Dermis microvascular lymphatic vessel endothelial cell (primary cell): ENCODE measurements at regions not wholly inside any gene's neighbourhood (a gene's known extent, or its start where the extent isn't known, plus 50 kb on each side); places are given as distances from the start of the nearest gene placed in this dataset.

Source experiments
- DNase-seq, 2 donors: peaks; one replicate each; pipeline versions ENCODE4 v3.0.0 to v3.0.0-alpha.2; 2010; ENCODE audit warnings: low read depth in 2 of 2

DNA sequence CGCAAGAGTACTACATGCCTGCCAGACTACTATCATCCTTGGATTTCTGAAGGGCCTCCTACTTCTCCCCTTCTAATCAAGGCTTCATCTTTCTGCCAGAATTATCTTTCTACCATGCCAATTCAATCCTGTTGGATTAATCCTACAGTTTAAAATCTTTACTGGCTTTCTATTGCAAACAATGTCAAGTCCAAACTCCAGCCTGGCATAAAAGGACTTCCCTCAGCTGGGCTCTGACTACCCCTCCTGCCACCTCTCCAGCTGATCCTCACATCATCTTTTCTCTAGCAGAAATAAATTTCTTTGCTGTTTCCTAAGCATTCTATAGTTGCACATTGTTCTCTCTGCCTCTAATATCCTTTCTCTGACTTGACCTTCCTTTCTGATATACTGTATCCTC, 119.7 kb upstream of the RAD23B start:
- no peak for DNase-seq

DNA sequence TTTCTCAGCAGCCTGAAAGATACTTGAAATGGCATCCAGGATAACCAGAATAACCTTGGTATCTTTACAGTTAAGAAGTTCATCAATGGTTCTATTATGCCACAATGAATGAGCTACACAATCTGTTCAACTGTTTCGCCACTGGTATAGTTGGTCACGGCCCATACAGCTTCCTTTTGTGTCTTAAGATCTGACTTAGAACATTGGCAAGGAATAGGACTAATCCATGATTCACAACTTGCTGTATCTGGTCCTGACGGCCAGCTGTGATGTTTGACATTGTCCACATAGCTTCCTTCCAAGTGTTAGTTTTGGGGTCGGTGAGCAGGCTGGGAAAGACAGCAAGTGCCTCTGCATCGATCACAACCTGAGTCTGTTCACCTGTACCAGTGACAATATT, 113.3 kb upstream of the RAD23B start:
- no peak for DNase-seq

DNA sequence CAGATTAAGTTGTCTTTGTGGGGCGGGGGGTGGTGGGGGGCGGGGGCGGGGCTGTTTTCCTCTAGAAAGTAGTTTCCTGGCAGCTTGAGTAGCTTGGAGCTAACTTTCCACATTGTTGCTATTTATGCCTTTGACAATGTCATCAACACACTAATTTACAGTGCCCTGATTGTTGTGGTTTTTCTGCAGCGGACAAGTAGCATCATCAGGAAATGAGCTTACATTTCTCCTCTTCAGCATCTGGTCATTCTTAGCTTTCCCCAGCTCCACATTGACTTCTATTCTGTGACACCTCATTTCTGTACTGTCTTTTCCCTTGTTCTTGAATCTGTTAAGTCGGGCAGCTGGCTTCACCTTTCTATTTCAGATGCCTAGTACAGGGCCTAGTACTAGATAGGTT, 112.3 kb upstream of the RAD23B start:
- no peak for DNase-seq

DNA sequence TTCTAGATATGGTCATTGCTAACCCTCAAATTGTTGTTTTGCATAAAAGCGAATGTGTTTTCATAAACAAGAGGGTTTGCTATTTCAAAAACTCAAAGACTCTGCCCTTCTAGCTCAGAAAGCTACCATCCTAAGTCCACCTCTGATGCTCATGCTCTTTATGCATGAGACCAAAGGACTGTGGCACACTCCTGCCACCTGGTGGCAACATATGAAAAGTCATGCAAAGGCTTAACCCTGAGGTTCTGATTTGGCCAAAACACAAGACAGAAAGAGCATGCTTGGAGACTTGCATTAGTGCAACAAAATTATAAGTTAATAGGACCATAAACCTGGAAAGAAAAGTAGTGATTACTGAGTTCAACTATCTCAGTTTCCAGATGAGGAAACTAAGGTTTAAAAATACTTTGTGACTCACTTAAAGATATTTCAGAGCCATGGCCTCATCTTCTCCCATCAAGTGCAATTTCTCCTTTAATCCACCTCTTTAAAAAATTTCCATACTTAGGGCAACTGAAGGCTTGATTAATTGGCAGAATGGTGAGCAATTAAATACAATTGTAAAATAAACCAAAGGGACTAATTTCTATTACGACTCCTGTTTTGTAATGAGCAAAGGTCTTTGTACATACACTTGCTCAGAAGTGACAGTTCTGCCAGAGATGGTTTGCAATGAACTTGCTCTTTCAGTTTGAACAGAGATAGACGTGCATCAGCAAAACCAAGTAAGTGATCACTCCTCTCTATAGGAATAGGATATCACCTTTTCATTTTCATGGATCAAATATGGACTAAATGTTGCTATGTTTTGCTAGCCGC, 110.7 kb upstream of the RAD23B start:
- peak; percentile 54 to 73 for DNase-seq

DNA sequence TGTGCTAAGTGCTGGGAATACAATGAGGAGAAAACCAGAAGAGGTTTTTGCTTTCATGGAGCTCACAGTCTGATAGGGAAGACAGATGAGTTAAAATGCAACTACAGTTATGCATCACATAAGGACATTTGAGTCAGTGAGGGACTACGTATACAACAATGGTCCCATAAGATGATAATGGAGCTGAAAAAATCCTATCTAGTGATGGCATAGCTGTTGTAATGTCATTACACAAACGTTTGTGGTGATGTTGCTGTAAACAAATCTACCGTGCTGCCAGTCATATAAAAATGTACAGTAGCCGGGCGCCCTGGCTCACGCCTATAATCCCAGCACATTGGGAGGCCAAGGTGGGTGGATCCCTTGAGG, 110.1 kb upstream of the RAD23B start:
- DNase-seq = no peak

DNA sequence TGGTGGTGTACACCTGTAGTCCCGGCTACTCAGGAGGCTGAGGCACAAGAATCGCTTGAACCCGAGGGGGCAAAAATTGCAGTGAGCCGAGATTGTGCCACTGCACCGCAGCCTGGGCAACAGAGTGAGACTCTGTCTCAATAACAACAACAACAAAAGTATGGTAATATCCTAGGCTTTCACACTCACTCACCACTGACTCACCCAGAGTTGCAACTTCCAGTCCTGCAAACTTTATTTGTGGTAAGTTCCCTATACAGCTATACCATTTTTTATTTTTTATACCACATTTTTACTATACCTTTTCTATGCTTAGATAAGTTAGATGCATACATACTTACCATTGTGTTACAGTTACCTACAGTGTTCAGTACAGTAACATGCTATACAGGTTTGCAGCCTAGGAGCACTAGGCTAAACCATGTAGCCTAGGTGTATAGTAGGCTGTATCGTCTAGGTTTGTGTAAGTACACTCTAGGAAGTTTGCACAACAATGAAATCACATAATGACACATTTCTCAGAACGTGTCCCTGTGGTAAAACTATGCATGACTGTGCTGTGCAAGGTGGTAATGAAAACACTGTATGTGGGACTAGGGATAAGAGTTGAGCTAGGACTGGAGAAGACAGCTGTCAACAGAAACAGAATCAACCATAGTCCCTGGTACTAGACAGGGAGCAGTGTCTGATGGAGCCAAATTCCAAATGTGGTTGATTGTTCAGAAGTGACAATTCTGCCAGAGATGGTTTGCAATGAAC, 109.5 kb upstream of the RAD23B start:
- DNase-seq = no peak

DNA sequence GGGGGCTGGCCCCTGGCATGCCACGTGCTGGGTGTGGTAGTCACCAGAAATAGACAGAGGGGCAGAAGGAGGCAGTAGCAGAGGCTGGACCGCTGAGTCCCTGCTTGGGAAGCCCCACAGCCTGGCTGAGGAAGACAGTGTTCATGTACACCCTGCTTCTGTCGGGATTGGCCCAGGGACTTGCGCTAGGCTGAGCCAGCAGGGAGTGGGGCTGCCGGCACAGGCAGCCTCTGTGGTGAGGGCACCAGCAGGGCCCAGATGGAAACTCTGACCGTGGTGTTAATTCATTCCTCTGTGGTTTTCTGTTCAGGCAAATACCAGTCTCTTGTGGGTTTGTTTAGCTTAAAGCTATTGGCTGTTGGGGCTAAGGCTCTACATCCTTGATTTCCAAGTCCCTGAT, 108.6 kb upstream of the RAD23B start:
- no peak for DNase-seq

DNA sequence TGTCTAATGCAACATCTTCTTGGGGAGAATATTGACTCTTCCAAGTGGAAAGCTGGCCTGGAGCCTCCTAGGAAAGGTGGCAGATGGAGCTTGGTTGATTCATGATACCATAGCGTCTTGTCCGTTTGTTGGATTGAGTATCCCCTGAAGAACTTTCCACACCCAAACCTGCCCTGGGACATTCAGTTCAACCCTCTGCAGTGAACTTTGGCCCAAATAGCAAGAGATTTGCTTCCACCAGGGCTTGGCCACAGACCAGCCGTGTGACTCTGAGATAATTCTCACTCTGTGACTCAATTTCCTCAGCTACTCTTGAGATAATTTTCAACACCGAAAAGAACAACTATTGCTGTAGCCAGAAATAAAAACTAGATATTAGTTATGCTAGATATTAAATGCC, 108.0 kb upstream of the RAD23B start:
- DNase-seq = no peak

DNA sequence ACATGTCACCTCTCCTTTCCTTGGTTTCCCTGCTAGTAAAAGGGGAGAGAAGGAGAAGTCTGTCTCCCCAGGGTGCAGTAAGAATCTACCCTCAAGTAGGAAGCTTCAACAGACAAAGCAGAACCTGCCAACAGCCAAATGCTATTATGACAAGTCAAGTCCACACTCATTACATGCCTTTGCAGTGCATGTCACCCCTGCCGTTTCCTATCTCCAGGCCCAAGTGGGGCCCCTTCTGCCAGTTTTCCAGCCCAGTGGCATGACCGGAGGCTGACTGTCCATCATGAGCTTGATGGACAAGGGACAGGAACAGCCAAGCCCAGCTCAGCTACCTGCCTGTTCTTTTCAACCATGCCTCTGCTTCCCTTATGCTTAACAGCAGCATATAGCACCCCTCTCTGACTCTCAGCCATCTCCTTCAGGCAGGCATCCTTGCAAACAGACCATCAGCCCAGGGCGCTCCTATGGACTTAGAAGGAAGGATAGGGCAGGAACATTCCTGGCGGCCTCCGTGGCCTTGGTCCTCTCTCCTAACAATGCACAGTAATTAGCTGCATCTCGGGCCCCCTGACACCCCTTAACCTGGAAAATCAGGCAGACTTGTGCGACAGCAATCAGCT, 107.2 kb upstream of the RAD23B start:
- no peak for DNase-seq

DNA sequence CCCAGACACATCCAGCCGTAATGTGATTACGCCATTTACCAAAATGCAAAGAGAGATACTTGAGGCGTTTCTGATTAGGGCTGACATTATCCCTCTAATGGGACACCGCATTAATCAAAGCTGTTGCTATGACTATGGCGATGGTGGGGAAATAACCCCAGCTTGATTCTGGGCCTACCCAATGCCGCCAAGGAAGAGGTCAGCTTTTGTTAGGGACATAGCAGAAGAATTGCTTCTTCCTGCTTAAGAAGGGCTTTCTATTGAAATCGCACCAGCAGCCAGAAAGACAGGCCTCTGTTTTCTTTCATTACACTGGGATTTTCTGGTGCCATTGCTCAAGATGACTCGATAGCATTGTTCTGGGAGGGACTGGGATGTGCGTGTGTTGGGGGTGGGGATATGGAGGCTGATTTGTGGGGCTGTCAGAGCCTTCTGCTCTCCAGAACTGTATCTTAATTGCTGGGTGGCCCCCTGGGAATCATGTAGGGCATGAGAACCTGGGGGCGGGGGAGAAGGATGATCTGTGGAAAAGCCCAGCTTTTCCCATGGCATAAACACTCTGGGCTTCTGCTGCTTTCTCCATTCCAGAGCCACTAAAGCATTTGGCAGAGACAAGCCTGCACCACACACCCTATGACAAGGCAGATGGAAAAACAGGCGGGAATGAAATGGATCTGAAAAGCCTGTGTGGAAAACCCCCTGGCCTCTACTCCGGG, 106.5 kb upstream of the RAD23B start:
- no peak for DNase-seq

DNA sequence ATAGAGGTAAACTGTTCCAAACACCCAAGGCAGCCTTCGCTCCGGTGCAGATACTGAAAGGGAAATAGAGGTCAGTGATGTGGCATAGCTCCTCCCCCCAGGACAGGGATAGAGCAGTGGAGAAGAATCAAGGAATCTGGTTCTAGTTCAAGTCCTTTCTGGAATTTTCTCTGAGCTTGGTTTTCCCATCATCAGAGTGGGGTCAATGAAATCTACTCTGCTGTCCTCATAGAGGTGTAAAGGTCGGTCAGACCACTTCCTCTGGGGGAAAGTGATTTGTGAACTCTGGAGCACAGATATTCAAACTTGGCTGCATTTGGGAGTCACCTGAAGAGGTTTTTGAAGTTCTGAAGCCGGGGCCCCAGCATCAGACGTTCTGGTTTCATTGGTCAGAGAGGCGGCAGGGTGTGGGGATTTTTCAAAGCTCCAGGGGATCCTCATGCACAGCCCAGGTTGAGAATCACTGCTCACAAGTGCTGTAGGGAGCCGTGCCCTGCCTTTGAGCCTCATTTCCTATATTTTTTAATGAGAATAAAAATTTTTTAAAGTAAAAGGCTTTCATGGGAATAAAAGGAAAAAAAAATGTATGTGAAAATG, 105.7 kb upstream of the RAD23B start:
- no peak for DNase-seq

DNA sequence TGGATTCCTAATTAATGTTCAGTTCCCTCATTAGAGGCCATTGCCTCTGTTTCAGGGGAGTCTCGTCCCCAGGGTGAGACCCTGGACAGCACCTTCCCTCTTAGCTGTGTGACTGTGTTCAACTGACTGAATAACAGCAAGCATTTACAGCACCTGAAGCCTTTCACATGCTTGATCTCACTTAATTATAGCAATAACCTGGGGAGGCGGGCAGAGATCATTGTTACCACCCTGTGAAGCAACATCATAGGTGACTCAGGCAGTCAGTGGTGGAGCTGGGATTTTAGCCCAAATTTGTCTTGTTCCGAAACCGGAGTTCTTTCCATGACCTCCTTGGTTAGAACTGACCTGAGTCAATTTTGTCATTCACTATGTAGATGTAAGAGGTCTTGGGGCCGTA, 105.2 kb upstream of the RAD23B start:
- no peak for DNase-seq

DNA sequence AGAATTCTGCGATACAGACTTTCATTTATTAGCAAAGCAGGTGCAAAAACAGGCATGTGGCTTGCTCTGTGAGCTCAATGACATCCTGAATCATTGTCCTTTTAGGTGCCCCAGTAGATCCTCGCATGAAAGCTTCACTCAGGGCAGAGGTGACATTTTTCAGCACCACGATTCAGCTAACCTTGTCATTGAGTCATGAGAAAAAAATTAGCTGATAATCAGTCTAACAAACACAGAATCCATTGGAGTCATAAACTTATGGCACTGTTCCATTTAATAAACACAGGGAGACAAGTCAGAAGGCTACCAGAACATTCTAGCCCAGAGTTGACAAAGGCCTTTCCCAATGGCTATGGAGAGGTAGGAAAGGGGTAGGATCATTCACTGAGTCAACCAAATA, 104.8 kb upstream of the RAD23B start:
- DNase-seq = no peak

DNA sequence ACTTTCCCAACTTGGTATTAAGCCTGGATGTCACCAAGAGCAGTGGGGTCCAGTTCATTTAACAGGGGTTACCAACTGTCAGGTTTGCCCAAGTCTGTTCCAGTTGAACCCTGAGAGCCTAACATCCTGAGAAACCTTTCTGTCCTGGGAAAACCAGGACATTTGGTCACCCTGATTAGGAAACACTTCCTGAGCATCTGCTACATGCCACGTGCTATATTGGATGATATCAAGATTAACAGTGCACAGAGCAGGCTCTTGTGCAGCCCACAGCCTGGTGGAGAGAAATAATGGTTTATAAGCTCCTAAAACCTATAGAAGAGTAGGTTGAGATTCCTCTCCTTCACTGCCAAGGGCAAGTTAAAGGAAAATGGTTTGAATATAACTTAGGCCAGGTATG, 102.9 kb upstream of the RAD23B start:
- DNase-seq = no peak

DNA sequence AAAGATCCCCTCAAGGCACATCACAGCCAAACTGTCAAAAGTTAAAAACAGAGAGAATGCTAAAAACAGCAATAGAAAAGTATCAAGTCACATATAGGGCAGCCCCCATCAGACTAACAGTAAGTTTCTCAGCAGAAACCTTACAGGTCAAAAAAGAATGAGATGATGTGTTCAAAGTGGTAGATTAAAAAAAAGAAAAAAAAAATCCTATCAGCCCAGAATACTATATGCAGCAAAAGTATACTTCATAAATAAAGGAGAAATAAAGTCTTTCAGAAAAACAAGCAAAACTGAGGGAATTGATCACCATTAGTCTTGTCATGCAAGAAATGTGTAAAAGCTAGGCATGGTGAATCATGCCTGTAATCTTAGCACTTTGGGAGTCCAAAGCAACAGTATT, 99.9 kb upstream of the RAD23B start:
- DNase-seq = no peak

DNA sequence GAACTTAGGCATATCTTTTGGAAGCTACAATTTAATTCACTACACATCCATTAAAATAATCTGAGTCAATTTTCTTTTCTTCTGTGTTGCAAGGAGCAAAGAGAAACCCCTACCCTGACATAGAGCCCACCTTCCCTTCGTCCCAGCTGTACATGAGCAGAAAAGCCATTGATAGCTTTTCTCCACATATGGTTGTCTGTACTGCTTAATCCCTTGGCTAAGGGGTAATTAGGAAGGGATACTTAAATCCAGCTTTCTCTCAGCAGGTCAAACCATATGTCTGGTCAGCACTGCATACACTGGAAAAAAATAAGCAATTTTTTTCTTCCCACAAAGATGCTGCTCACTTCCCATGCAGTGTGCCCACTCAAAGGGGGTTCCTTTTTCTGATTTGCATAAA, 94.7 kb upstream of the RAD23B start:
- no peak for DNase-seq

DNA sequence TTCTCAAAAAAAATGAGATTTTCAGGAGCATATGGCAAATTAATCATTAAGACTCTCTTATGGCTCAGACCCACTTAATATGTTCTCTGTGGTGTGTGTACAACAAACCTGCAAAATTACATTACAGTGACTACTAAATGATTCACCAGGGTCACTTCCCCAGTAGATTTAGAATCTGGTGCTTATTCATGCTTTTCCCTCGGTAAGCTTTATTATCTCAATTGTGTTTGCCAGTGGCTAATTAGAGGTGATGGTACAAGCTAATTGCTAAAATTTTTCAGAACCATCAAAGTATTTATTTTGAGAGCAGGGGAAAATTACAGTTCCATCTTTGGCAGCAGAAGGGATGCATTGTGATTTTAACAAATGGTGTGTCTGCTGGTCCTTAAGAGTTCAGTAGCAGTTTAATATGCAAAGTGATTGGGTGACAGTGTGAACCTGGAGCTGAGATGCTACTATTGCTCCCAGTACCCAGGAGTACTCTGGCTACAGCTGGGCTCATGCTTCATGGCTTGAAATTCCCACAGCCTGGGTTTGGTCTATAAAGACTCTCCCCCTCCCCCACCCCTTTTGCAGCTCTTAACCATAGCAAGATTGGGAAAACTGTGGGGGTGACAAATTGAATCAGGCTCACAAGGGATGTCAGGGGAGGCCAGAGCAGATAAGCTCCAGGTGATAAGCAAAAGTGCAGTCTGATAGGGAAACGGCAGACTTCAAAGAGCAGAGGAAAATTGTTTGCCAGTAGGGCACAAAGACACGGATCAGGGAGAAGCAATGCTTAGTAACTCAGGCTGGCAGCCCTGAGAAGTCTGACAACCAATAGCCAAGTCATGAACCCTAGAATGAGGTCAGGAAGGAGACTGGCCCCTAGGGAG, 92.8 kb upstream of the RAD23B start:
- no peak for DNase-seq

DNA sequence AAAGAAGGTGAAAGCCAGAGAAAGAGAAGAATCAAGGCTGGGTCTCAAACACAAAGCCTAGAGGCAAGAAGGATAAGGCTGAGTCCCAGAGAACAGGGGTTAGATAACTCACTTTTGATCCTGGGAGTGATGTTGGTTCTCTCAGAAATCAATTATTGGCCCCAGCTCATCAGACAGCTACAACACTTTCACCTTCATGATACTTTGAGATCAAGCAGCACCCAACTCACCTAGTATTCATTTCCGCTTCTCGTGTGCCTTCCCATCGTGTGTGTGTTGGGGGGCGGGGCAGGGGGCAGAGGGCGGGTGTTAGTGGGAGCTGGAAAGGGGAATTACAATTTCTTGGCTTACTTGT, 92.2 kb upstream of the RAD23B start:
- no peak for DNase-seq

DNA sequence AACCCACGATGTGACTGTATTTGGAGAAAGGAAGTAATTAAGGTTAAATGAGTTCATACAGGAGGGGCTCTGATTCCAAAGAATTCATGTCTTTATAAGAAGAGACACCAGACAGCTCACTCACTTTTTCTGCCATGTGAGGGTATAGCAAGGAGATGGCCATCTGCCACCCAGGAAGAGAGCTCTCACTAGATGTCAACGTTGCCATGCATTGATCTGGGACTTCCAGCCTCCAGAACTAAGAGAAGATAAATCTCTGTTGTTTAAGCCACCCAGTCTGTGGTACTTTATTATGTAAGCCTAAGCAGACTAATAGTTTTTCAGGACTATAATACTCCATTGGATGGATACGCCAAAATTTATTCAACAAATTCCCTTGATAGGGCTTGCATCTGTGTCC, 89.8 kb upstream of the RAD23B start:
- DNase-seq = no peak

DNA sequence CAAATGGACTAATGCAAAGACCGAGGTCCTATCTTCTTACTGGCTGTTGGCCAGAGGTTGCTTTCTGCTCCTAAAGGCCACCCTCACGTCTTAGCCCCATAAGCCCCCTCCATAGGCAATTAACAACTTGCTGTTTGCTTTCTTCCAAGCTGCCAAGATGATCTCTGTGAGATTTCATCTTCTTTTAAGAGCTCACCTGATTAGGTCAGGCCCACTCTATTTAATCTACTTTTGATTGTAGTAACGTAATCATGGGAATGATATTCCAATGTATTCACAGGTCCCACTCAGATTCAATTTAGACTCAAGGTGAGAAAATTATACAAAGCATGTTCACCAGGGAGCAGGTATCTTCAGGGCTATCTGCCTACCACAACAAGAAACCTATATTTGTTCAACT, 84.4 kb upstream of the RAD23B start:
- no peak for DNase-seq

DNA sequence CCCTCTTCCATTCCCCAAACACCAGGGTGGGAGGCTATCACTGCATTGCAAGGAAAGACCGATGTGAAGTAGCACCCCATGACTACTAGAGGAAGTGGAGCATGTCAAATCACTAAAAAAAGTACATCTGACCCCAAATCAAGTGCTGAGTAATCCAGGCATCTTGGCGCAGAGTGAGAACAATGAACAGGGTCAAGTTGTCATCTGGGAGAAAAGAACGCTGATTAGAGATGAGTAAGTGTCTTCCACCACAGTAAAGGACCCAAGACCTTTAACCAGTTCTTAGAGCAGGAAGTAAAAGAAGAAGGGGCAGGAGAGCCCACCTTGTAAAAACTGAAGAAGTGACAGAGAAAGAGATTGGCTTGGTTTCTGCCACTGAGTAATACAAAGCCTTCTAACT, 75.0 kb upstream of the RAD23B start:
- DNase-seq = no peak
